Lower lobe of right lung (tissue), 2 donors: ENCODE measurements at regions not wholly inside any gene's neighbourhood (a gene's known extent, or its start where the extent isn't known, plus 50 kb on each side); places are given as distances from the start of the nearest gene placed in this dataset.

Experiments used
- ATAC-seq, 2 donors: fragments of 200-7000 bp; cut with Tn5 transposase; one replicate each; pipeline ENCODE4 v1.9.1; 2020 to 2022; ENCODE audit warnings: mild to moderate bottlenecking in 2 of 2, moderate library complexity in 2 of 2
- DNase-seq: peaks from one replicate; pipeline ENCODE4 v3.0.0-alpha.2; 2020
- H3K27ac ChIP-seq: fragments of 200-600 bp; one replicate; pipeline ENCODE4 v1.8.0; 2022
- H3K27me3 ChIP-seq: fragments of 200-600 bp; one replicate; pipeline ENCODE4 v1.8.0; 2022; ENCODE audit warnings: low read depth
- H3K36me3 ChIP-seq: fragments of 200-600 bp; one replicate; pipeline ENCODE4 v1.8.0; 2022; ENCODE audit warnings: mild to moderate bottlenecking
- H3K4me1 ChIP-seq: fragments of 200-600 bp; one replicate; pipeline ENCODE4 v1.8.0; 2022
- H3K4me3 ChIP-seq: fragments of 200-600 bp; one replicate; pipeline ENCODE4 v1.8.0; 2022; ENCODE audit warnings: mild to moderate bottlenecking
- H3K9me3 ChIP-seq: fragments of 200-600 bp; one replicate; pipeline ENCODE4 v1.8.0; 2022
- intact Hi-C: fragments of 100-400 bp; cut with DNase I; formaldehyde crosslinking; loops from one replicate; pipeline ENCODE4 v1.11.0; 2022
- TF ChIP-seq, protein P1 (sequence below): fragments of 200-600 bp; IDR thresholded peaks from one replicate; pipeline ENCODE4 v1.8.0; 2022; ENCODE audit warnings: antibody characterized with exemption, mild to moderate bottlenecking
- donor health status: DM: no; HTN: yes; CAD: no; lungs with severe emphysema.

DNA sequence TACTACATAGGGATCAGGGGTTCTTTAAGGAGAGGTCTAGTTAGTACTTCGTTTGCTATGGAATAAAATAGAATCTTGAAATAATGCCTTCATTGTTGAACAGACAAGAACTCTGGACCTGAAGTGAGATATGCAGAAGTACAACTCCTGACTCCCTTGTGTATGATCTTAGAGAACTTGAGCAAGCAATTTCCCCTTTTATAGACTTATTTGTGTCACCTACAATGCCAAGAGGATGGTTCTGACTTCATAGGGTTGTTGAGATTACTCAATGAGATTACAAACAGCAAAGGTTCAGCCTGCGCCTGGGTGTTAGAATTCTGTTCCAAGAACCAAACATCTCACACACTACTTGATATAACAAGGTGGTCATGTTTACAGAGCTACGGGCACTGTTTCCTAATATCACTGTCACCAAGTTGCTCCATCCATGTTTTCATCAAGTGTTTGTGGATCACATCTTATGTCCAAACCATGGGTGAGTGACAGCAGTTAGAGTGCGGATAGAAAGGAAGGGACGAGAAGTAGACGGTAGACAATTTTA lies 76.7 kb upstream of the ADAMTS9 start:
- H3K4me1 ChIP-seq = peaks cover 41% of the 10 kb centered on the region
- DNase-seq = no peak
- no peaks in the 10 kb centered on the region for H3K27me3 ChIP-seq
- H3K4me3 ChIP-seq = no peak overlapping the region
- intact Hi-C loops = no loop called here
- ATAC-seq = peak; percentile 40 to 62
- no peaks in the 10 kb centered on the region for H3K9me3 ChIP-seq
- no peak overlapping the region for H3K27ac ChIP-seq
- H3K36me3 ChIP-seq = no peaks in the 10 kb centered on the region
- TF ChIP-seq, protein P1, sequence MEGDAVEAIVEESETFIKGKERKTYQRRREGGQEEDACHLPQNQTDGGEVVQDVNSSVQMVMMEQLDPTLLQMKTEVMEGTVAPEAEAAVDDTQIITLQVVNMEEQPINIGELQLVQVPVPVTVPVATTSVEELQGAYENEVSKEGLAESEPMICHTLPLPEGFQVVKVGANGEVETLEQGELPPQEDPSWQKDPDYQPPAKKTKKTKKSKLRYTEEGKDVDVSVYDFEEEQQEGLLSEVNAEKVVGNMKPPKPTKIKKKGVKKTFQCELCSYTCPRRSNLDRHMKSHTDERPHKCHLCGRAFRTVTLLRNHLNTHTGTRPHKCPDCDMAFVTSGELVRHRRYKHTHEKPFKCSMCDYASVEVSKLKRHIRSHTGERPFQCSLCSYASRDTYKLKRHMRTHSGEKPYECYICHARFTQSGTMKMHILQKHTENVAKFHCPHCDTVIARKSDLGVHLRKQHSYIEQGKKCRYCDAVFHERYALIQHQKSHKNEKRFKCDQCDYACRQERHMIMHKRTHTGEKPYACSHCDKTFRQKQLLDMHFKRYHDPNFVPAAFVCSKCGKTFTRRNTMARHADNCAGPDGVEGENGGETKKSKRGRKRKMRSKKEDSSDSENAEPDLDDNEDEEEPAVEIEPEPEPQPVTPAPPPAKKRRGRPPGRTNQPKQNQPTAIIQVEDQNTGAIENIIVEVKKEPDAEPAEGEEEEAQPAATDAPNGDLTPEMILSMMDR = no peak

DNA sequence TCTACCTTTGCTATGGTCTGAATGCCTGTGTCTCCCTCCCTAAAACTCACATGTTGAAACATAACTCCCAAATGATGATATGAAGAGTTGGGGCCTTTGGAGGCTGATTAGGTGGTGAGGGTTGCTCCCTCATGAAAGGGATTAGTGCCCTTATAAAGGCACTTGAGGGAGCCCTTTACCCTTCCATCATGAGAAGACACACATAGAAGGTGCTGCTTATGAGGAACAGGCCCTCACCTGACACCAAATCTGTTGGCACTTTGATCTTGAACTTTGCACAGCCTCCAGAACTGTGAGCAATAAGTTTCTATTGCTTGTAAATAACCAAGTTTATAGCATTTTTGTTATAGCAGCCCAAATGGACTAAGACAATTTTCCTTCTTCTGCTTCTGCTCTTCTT lies 76.2 kb upstream of the ADAMTS9 start:
- Histone ChIP-seq H3K4me1 (peaks cover 41% of the 10 kb centered on the region), H3K4me3 (no peak overlapping the region), H3K27me3 (no peaks in the 10 kb centered on the region), H3K9me3 (no peaks in the 10 kb centered on the region), H3K27ac (no peak overlapping the region), H3K36me3 (no peaks in the 10 kb centered on the region)
- DNase-seq = no peak
- ATAC-seq = no peak
- TF ChIP-seq, protein P1 = no peak
- intact Hi-C loops = no loop called here

DNA sequence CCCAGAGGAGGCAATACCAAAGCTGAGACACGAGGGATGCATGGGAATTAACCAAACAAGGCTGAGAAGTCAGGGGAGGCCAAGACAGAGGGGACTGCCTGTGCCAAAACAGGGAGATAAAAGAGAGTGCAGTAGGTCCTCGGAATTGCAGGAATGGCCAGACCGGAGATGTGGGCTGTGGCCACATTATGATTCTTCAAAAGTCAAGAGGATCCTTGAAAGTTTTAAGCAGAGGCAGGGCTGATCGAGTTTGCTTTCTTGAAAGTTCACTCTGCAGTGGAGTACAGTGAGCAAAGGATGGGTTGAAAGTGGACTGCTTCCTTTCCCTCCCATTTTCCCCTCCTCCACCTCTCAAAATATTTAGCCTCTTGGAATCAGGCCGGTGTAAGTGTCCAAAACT lies 73.9 kb upstream of the ADAMTS9 start:
- Histone ChIP-seq H3K27ac (no peak overlapping the region), H3K4me1 (peaks cover 41% of the 10 kb centered on the region), H3K4me3 (no peak overlapping the region), H3K27me3 (no peaks in the 10 kb centered on the region), H3K36me3 (no peaks in the 10 kb centered on the region), H3K9me3 (no peaks in the 10 kb centered on the region)
- TF ChIP-seq, protein P1 = no peak
- no peak for DNase-seq
- peak; percentile 67 to 81 for ATAC-seq
- intact Hi-C loops = no loop called here

DNA sequence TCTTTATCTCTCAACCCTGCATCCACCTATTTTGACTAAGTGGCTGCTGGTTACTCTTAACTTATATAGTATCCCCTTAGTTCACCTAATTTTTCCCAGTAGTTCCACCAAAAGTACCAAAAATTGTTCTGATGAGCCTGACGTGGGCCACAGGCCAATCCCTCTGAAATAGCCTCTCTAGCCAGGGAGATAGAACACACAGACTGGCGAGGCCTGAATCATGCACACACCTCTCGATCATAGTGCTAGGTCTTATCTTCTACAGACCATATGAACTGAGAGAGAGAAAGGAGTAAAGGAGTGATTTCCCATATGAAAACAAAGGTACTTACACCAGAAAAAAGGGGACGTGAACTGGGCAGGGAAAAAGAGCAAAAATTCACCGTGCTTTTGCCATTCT lies 72.5 kb upstream of the ADAMTS9 start:
- H3K27ac ChIP-seq = no peak overlapping the region
- no peaks in the 10 kb centered on the region for H3K36me3 ChIP-seq
- DNase-seq (no peak), ATAC-seq (no peak)
- TF ChIP-seq, protein P1 = no peak
- no peaks in the 10 kb centered on the region for H3K27me3 ChIP-seq
- intact Hi-C loops = no loop called here
- H3K9me3 ChIP-seq = no peaks in the 10 kb centered on the region
- no peak overlapping the region for H3K4me3 ChIP-seq
- H3K4me1 ChIP-seq = peaks cover 38% of the 10 kb centered on the region

DNA sequence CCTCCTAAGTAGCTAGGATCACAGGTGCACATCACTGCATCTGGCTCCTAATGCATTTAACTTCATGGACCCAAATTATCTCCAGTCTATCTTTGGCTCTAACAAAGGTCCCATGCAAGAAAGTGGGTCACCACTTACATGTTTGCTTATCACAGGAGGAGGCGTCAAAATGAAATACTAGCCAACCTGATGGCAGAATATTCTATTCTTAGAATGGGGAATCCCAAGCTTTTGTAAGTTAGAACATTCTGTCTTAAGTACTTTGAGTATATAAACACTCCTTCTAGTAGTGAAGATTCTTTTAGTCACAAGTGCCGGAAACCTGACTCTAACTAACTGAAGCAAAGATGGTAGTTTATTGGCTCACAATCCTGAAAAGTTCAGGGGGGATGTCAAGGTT lies 72.0 kb upstream of the ADAMTS9 start:
- H3K4me3 ChIP-seq = no peak overlapping the region

More for the DNA sequence above, 72.0 kb upstream of the ADAMTS9 start:
- peaks cover 36% of the 10 kb centered on the region for H3K4me1 ChIP-seq
- DNase-seq (no peak), ATAC-seq (peak; percentile 76 to 82)
- TF ChIP-seq, protein P1 = no peak
- intact Hi-C loops = no loop called here
- no peaks in the 10 kb centered on the region for H3K36me3 ChIP-seq
- no peaks in the 10 kb centered on the region for H3K27me3 ChIP-seq
- no peak overlapping the region for H3K27ac ChIP-seq
- no peaks in the 10 kb centered on the region for H3K9me3 ChIP-seq
